NCI-H82 (cell line): ENCODE measurements at regions not wholly inside any gene's neighbourhood (a gene's known extent, or its start where the extent isn't known, plus 50 kb on each side); places are given as distances from the start of the nearest gene placed in this dataset.

Experiments used
- DNase-seq: peaks from one replicate; lab custom pipeline; 2025; lab: John Stamatoyannopoulos, UW

- no peak for DNase-seq
Measured at GRCh38 chr4:129420637-129421036, 324.7 kb downstream of the C4orf33 start.

- DNase-seq: no peak
Measured at GRCh38 chr4:129422277-129422676, 326.3 kb downstream of the C4orf33 start.

DNA sequence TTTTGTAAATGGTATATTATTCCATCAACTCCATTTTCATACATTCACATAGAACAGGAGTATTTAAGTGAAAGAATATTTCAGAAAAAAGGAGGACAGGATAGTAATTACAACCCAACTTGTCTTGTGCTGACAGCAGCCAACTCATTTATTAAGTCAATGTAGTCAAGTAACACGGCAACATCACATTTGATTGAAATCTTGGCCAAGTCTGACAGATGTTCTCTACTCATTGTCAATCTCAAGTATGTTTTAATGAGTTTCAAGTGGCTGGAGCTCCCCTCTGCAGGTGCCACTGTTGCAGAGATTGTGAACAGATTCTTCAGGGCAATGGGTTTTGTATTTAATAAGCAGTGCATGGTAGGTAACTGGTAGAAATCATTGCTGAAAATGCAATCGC lies 332.5 kb downstream of the C4orf33 start:
- peak; percentile 35 for DNase-seq

GRCh38 chr4:129429581-129430320 lies 333.8 kb downstream of the C4orf33 start:
- DNase-seq: peak; percentile 11

DNA sequence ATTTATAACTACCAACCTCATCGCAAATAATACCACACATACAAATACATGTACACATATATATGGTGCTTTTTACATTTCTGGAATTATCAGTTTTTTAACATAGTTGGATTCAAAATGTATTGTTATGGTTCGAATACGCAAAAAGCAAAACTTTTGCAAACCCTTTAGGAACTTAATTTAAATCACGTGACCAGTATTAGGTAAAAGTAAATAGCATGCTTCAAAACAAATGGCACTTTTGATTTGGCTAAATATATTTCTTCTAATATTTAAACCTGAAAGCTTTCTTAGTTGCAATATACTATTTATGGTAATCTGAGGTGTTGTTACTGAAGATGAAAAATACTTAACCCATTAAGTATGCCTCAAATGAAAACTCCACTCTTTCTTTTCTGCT lies 341.4 kb downstream of the C4orf33 start:
- no peak for DNase-seq

GRCh38 chr4:129438456-129438981 lies 342.6 kb downstream of the C4orf33 start:
- DNase-seq: no peak

- peak; percentile 62 for DNase-seq
Measured at GRCh38 chr4:129446074-129446473, 350.1 kb downstream of the C4orf33 start.

DNA sequence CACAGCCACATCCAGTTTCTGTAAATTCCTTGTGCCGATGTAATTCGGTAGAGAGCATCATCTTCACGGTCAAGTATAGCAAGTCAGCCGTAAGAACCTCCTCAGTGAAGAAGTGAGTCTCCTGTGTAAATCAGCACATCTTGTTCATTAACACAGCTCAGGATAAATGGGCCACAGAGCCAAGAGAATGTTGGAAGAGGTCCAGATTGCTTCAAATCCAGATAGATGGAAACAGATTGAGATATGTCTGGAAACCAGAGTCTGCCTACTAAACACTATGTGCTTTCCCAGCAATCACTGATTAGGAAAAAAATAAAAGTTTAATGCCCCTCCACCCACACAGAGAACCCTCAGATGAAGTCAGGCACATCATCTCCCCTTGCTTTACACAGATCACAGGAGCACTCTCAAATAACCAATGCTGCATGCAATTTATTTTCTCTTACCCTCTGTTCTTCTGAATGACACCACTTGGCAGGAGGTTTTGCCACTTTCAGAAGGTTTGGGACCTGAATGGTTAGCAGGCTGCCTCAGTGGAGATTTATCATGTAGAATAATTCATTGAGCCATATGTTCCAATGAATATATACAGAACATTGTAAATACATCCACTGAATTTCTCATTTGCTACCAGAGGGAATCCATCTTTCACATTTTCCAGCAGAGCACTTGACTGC lies 357.7 kb downstream of the C4orf33 start:
- peak; percentile 13 for DNase-seq

DNA sequence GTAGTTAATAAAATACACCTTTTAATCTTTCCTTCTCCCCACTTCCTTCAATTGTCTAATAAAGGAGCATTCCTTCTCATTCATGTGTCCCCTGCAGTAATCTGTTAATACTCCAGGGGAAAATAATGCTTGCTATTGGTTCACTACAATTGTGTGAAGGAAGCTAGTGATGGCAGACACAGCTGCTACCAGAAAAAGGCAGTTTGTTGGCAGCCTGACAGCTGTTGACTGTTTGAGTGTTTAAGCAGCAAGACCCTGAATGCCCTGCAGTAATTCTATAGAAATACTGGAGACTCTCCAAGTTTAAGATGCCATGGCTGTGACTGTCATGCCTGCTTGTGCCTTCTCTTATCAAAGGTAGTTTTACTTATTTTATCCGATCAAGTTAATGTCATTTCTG lies 359.5 kb downstream of the C4orf33 start:
- DNase-seq: peak; percentile 79

- DNase-seq: no peak
Measured at GRCh38 chr4:129468624-129469023, 372.7 kb downstream of the C4orf33 start.

- no peak for DNase-seq
Measured at GRCh38 chr4:129474698-129475097, 378.7 kb downstream of the C4orf33 start.

- no peak for DNase-seq
Measured at GRCh38 chr4:129481107-129481506, 385.2 kb downstream of the C4orf33 start.

DNA sequence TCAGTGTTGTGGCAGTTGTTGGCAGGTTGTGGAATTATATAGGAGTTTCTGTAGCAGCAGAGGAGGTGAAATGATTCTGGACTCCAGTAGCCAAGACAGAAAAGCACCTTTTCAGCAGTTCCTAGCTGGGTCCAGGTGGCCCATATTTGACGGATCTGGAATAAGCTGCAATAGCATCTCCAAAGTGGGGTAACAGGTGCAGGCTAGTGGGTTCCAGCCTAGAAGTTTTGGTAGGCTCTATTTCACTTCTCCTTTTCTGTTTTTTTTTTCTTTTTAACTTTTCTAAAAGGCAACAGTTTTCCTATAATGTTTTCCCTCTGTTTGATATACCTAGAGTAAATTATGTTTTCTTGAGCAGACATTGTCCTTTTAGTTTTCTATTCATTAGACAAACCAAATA lies 392.5 kb downstream of the C4orf33 start:
- DNase-seq: no peak

DNA sequence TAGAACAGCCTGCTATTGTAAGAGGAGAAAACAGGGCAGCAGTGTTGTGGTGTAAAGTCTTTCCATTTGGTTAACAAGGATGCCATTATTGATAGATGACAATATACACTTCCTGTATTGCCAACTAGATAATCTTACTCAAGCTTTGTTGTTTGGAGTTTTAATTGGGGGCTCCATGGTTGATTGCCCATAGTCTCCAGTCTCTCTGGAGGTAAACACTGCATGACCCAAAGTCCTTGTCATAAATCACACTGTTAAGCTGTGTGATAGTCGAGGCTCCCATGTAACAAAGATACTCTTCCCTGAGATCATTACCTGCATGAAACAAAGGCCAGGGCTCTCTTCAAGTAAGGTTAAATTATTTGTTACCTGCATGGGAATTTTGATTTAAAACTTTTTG lies 394.6 kb downstream of the C4orf33 start:
- no peak for DNase-seq

DNA sequence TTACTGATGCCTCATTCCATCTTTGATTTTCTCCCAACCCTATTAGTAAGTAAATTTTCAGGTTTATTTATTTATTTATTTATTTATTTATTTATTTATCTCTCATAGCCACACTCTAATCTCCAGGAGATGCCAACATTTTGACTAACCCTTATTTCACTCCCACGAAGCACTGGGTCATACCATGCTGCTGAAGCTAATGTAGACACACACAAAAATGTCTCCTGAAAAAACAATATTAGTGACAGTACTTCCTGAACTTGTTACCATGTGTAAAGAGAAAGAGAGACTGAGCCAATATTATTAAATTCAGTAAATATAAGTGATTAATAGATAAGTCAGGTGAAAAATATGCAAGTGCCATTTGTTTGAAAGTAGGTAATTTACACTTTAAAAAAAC lies 402.7 kb downstream of the C4orf33 start:
- no peak for DNase-seq

GRCh38 chr4:129514852-129515251 lies 418.9 kb downstream of the C4orf33 start:
- DNase-seq: no peak

DNA sequence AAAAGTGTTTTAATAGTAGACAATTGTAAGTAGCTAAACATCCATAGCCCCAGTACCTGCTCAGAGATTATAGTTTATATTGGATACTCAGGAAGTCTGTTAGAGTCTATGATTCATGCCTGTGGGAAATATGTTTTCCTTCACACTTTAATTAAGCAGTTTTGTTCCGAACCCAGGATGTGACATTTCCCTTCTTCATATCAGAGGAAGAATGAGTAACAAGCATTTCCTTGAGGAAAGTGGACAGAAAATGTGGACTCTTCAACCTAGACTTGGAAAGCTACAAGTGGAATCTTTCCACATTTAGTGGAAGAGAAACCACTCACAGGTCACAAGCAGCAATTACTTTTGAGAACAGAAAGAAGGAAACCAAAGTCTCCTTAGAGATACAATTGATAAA lies 419.4 kb downstream of the C4orf33 start:
- no peak for DNase-seq

- peak; percentile 32 for DNase-seq
Measured at GRCh38 chr4:129526812-129527211, 430.9 kb downstream of the C4orf33 start.

DNA sequence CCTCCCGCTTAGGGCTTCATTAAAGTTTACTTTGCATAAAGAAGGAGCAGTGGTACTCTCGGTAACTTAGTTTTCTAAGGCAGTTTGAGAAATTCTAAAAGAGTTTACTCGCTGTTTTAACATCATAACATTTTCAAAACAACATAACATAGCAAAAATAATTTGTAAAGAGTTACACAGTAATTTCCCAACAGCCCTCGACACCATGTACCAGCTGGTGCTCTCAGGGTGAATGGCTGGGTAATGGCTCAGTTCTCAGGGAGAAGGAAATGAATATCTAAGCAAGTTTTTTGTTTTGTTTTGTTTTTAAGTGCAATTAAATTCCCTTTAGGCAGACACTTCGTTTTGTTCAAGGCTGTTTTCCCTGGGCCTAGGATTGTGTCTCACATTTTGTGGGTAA lies 435.3 kb downstream of the C4orf33 start:
- DNase-seq: no peak

- no peak for DNase-seq
Measured at GRCh38 chr4:129532573-129532972, 436.6 kb downstream of the C4orf33 start.

- DNase-seq: no peak
Measured at GRCh38 chr4:129543299-129543698, 447.3 kb downstream of the C4orf33 start.

- DNase-seq: no peak
Measured at GRCh38 chr4:129545599-129546278, 449.8 kb downstream of the C4orf33 start.

DNA sequence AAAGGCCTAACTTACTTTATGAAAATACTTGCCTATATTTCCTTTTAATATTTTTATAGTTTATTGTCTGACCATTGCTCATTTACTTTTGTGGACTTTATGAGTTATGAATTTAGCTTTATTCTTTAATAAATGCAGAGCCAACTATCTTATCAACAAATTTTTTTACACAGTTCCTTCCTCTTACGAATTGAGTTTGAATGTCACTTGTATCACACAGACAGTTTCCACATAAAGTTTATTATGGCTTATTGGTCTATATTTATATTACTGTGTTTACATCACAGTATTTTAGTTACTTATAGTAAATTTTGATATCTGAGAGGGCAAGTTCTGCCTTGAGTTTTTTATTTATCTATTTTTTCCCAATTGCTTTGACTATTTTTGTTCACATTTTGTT lies 450.6 kb downstream of the C4orf33 start:
- DNase-seq: no peak
